ENCODE measurements at regions not wholly inside any gene's neighbourhood (a gene's known extent, or its start where the extent isn't known, plus 50 kb on each side); places are given as distances from the start of the nearest gene placed in this dataset.

- TF ChIP-seq CTCF (IDR thresholded peaks at IDR 0.05) = no peak
- TF ChIP-seq GABPA (IDR thresholded peaks at IDR 0.05; ENCODE audit: low read depth) = no peak
- no peak for TF ChIP-seq SIN3A (IDR thresholded peaks at IDR 0.05; ENCODE audit: borderline replicate concordance, low read depth, low read length)
- no peak for TF ChIP-seq EP300 (IDR thresholded peaks at IDR 0.05; ENCODE audit: borderline replicate concordance in 1 of 2, low read depth in 1 of 2, low read length in 1 of 2)
- no peak for TF ChIP-seq FOSL2 (IDR thresholded peaks at IDR 0.05; ENCODE audit: borderline replicate concordance, low read depth)
- no peak for TF ChIP-seq TEAD4 (IDR thresholded peaks at IDR 0.05; ENCODE audit: borderline replicate concordance, insufficient read depth)
- TF ChIP-seq RFX5 (IDR thresholded peaks at IDR 0.05; ENCODE audit: low read length) = no peak
- TF ChIP-seq YY1 (IDR thresholded peaks at IDR 0.05; ENCODE audit: low read depth) = no peak
- no peak for TF ChIP-seq MXI1 (IDR thresholded peaks at IDR 0.05; ENCODE audit: low read depth, low read length)
- TF ChIP-seq MAX (IDR thresholded peaks at IDR 0.05; ENCODE audit: low read depth) = no peak
Measured at GRCh38 chr10:128701381-128701780, 575.2 kb upstream of the MKI67 start.
